A549 (cell line): ENCODE measurements at regions not wholly inside any gene's neighbourhood (a gene's known extent, or its start where the extent isn't known, plus 50 kb on each side); places are given as distances from the start of the nearest gene placed in this dataset.

Experiments
- ATAC-seq, 2 experiments: fragments of 200-7000 bp in 1 of 2; fragments of >200 bp in 1 of 2; cut with Nextera tagmentation in 1 of 2; cut with Tn5 transposase in 1 of 2; 3 replicates each; pipeline versions ENCODE4 v1.8.0 to v1.9.1; 2018 to 2020; ENCODE audit warnings: mild to moderate bottlenecking in 1 of 2, moderate library complexity in 1 of 2
- CTCF ChIA-PET: fragments of 300-600 bp; sonication (Branson Sonifier 250); formaldehyde crosslinking; extraction: SDS; loops from one replicate; lab custom pipeline; 2021; ENCODE audit warnings: antibody characterized with exemption, inconsistent platforms; lab: Yijun Ruan, JAX
- POLR2A ChIA-PET: fragments of 350-600 bp; formaldehyde crosslinking; extraction: SDS; loops from one replicate; lab custom pipeline; 2021; ENCODE audit warnings: antibody characterized with exemption, inconsistent platforms; lab: Yijun Ruan, JAX
- DNase-seq, 2 experiments: peaks; one replicate each; pipeline versions ENCODE4 v3.0.0 to v3.0.0-alpha.2; 2011 to 2016; ENCODE audit warnings: low read depth in 1 of 2, low spot score in 1 of 2
- FAIRE-seq: peaks from 2 replicates; lab custom pipeline; 2011; peaks lifted over from hg19 to GRCh38; lab: Jason Lieb, UNC
- H3K27ac ChIP-seq, 2 experiments: fragments of >200 bp; sonication (Bioruptor Twin); formaldehyde crosslinking; 3 replicates each; pipeline ENCODE4 v1.5.1; 2016 to 2017
- H3K4me1 ChIP-seq: fragments of >200 bp; sonication (Bioruptor Twin); formaldehyde crosslinking; 3 replicates; pipeline ENCODE4 v1.6.1; 2016
- H3K4me2 ChIP-seq: fragments of >200 bp; sonication (Bioruptor Twin); formaldehyde crosslinking; 3 replicates; pipeline ENCODE4 v1.6.1; 2016
- H3K4me3 ChIP-seq: fragments of >200 bp; sonication (Bioruptor Twin); formaldehyde crosslinking; 3 replicates; pipeline ENCODE4 v1.5.1; 2016
- H3K9me3 ChIP-seq: fragments of >200 bp; sonication (Bioruptor Twin); formaldehyde crosslinking; 3 replicates; pipeline ENCODE4 v1.6.1; 2016
- E2F6 ChIP-seq: IDR thresholded peaks from 2 replicates; pipeline ENCODE4 v1.6.1; 2012; ENCODE audit warnings: low read depth, borderline replicate concordance
- EHMT2 ChIP-seq: fragments of 200-600 bp; sonication (generic); IDR thresholded peaks from 2 replicates; pipeline ENCODE4 v1.6.1; 2016; ENCODE audit warnings: antibody characterized with exemption, low read depth, mild to moderate bottlenecking, moderate library complexity
- FOXS1 ChIP-seq: fragments of 250-450 bp; sonication (Bioruptor Pico); IDR thresholded peaks from 2 replicates; pipeline ENCODE4 v1.5.0; 2020; ENCODE audit warnings: mild to moderate bottlenecking, moderate library complexity
- HDAC2 ChIP-seq: fragments of 200-600 bp; sonication (generic); IDR thresholded peaks from 2 replicates; pipeline ENCODE4 v1.6.1; 2016
- HOXA7 ChIP-seq: fragments of 250-450 bp; sonication (Bioruptor Pico); IDR thresholded peaks from 2 replicates; pipeline ENCODE4 v1.5.0; 2020; ENCODE audit warnings: mild to moderate bottlenecking, moderate library complexity
- JUN ChIP-seq, 2 experiments: fragments of >200 bp; sonication (Bioruptor Twin); formaldehyde crosslinking; IDR thresholded peaks; 2 replicates in 1 of 2; 3 replicates in 1 of 2; pipeline ENCODE4 v1.6.1; 2016 to 2017
- MAFK ChIP-seq: fragments of 450-650 bp; IDR thresholded peaks from 2 replicates; pipeline ENCODE4 v1.6.1; 2014; ENCODE audit not compliant: partially characterized antibody
- MAX ChIP-seq: IDR thresholded peaks from 2 replicates; pipeline ENCODE4 v1.6.1; 2012
- MYC ChIP-seq: IDR thresholded peaks from 2 replicates; pipeline ENCODE4 v1.6.1; 2012; ENCODE audit warnings: mild to moderate bottlenecking, inconsistent platforms, low read length, improper control_type of control experiment, borderline replicate concordance
- NR3C1 ChIP-seq: fragments of >200 bp; sonication (Bioruptor Twin); formaldehyde crosslinking; IDR thresholded peaks from 3 replicates; pipeline ENCODE4 v1.6.1; 2017
- REST ChIP-seq: fragments of 200-600 bp; sonication (generic); IDR thresholded peaks from 2 replicates; pipeline ENCODE4 v1.6.1; 2016; ENCODE audit warnings: antibody characterized with exemption, mild to moderate bottlenecking, moderate library complexity
- SMC3 ChIP-seq: fragments of >200 bp; sonication (Bioruptor Twin); formaldehyde crosslinking; IDR thresholded peaks from 3 replicates; pipeline ENCODE4 v1.6.1; 2018; ENCODE audit warnings: inconsistent platforms
- WGBS: methylation state at CpG from one replicate; pipeline ENCODE4 v1.1.6; 2017; ENCODE audit errors: missing lambda C conversion rate; 5-methylcytosine and 5-hydroxymethylcytosine counted together
- TF ChIP-seq, protein P1 (sequence below): fragments of >200 bp; sonication (Bioruptor Twin); formaldehyde crosslinking; IDR thresholded peaks from 3 replicates; pipeline ENCODE4 v1.6.1; 2016
- TF ChIP-seq, protein P2 (sequence below): fragments of >200 bp; sonication (Bioruptor Twin); formaldehyde crosslinking; IDR thresholded peaks from 2 replicates; pipeline ENCODE4 v1.6.1; 2016

- H3K4me3 ChIP-seq: no peak overlapping the region
- CTCF ChIA-PET: interaction anchor here (4.9 kb wide), 1 partner anchor 83 kb away, joined by 25 read pairs; no protein-coding TSS in a partner anchor
- H3K4me1 ChIP-seq: no peaks in the 10 kb centered on the region
- 60% methylated on average over 2 of the region's 2 CpGs for WGBS
- no peak overlapping the region for H3K4me2 ChIP-seq
- no peaks in the 10 kb centered on the region for H3K9me3 ChIP-seq
- TF ChIP-seq MAFK (no peak), JUN (IDR thresholded peaks at IDR 0.05) (no peak), FOXS1 (CRISPR knock-in tag) (no peak), EHMT2 (no peak), HOXA7 (CRISPR knock-in tag) (no peak)
- H3K27ac ChIP-seq: no peak overlapping the region
- ATAC-seq (no peak), FAIRE-seq (no peak), DNase-seq (no peak)
- POLR2A ChIA-PET: no interaction called here
These were observed 110.5 kb upstream of the EEF1E1 start for GRCh38 chr6:8212720-8213434.

- H3K9me3 ChIP-seq: no peaks in the 10 kb centered on the region
- ATAC-seq (no peak), DNase-seq (no peak), FAIRE-seq (no peak)
- no peak overlapping the region for H3K27ac ChIP-seq
- TF ChIP-seq MAFK (peak; percentile 8), MAX (no peak), NR3C1 (no peak), FOXS1 (CRISPR knock-in tag) (no peak)
- TF ChIP-seq, protein P1, sequence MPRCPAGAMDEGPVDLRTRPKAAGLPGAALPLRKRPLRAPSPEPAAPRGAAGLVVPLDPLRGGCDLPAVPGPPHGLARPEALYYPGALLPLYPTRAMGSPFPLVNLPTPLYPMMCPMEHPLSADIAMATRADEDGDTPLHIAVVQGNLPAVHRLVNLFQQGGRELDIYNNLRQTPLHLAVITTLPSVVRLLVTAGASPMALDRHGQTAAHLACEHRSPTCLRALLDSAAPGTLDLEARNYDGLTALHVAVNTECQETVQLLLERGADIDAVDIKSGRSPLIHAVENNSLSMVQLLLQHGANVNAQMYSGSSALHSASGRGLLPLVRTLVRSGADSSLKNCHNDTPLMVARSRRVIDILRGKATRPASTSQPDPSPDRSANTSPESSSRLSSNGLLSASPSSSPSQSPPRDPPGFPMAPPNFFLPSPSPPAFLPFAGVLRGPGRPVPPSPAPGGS: no peak
- H3K4me3 ChIP-seq: no peak overlapping the region
- ChIA-PET CTCF (interaction anchor here (4.0 kb wide), 1 partner anchor 11 kb away, joined by 20 read pairs; no protein-coding TSS in a partner anchor), POLR2A (no interaction called here)
- H3K4me1 ChIP-seq: no peaks in the 10 kb centered on the region
- H3K4me2 ChIP-seq: no peak overlapping the region
- 50% methylated on average over 1 of the region's 1 CpG for WGBS
These were observed 105.5 kb upstream of the EEF1E1 start for GRCh38 chr6:8207869-8208191.

GRCh38 chr6:8207191-8207868 is 105.0 kb upstream of the EEF1E1 start:
- POLR2A ChIA-PET: no interaction called here
- no peak for FAIRE-seq
- Histone ChIP-seq H3K27ac (no peak overlapping the region), H3K4me2 (no peak overlapping the region), H3K4me3 (no peak overlapping the region), H3K4me1 (no peaks in the 10 kb centered on the region), H3K9me3 (no peaks in the 10 kb centered on the region)
- WGBS: 56% methylated on average over 16 of the region's 16 CpGs
- CTCF ChIA-PET: interaction anchor here (1.2 kb wide), 1 partner anchor 12 kb away, joined by 3 read pairs; no protein-coding TSS in a partner anchor
- TF ChIP-seq FOXS1 (CRISPR knock-in tag) (no peak), MYC (no peak), E2F6 (no peak), SMC3 (no peak), REST (no peak), HDAC2 (no peak)
- TF ChIP-seq, protein P2, sequence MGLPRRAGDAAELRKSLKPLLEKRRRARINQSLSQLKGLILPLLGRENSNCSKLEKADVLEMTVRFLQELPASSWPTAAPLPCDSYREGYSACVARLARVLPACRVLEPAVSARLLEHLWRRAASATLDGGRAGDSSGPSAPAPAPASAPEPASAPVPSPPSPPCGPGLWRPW: no peak
- no peak for ATAC-seq
- no peak for DNase-seq
